Suppressor macrophage treated with lipopolysaccharide for 4 hours (primary cell): ENCODE measurements at regions not wholly inside any gene's neighbourhood (a gene's known extent, or its start where the extent isn't known, plus 50 kb on each side); places are given as distances from the start of the nearest gene placed in this dataset.

Source experiments
- DNase-seq: peaks from one replicate; pipeline ENCODE4 v3.0.0-alpha.2; 2020

GRCh38 chr2:220178991-220179695, 551.7 kb downstream of the SLC4A3 start:
- no peak for DNase-seq

- no peak for DNase-seq
Observed at GRCh38 chr2:220181165-220181564, 553.7 kb downstream of the SLC4A3 start.

- no peak for DNase-seq
Observed at GRCh38 chr2:220182790-220183189, 555.4 kb downstream of the SLC4A3 start.

GRCh38 chr2:220185766-220186305, 558.4 kb downstream of the SLC4A3 start:
- DNase-seq: no peak

GRCh38 chr2:220188031-220188430, 560.6 kb downstream of the SLC4A3 start:
- DNase-seq: no peak

GRCh38 chr2:220191031-220191430, 563.6 kb downstream of the SLC4A3 start:
- DNase-seq: no peak

DNA sequence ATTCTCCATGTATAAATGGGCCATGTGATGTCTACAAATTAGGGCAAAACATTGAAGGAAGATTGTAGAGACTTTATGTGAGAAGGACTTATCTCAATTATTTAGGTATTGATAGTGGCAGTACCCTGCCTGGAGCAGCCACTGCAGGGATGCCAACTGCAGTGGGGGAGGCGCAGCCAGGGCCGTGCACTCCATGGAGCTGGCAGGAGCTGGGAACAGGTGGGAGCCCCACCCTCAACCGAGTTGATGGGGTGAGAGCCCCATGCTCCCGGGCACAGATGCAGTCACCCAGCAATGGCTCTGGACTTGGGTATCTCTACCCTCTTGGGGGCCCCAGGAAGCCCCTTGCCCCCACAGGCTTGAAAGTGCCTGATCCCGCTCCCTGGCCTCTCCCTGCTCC, 564.3 kb downstream of the SLC4A3 start:
- DNase-seq: no peak

- no peak for DNase-seq
Observed at GRCh38 chr2:220192994-220193753, 565.7 kb downstream of the SLC4A3 start.

DNA sequence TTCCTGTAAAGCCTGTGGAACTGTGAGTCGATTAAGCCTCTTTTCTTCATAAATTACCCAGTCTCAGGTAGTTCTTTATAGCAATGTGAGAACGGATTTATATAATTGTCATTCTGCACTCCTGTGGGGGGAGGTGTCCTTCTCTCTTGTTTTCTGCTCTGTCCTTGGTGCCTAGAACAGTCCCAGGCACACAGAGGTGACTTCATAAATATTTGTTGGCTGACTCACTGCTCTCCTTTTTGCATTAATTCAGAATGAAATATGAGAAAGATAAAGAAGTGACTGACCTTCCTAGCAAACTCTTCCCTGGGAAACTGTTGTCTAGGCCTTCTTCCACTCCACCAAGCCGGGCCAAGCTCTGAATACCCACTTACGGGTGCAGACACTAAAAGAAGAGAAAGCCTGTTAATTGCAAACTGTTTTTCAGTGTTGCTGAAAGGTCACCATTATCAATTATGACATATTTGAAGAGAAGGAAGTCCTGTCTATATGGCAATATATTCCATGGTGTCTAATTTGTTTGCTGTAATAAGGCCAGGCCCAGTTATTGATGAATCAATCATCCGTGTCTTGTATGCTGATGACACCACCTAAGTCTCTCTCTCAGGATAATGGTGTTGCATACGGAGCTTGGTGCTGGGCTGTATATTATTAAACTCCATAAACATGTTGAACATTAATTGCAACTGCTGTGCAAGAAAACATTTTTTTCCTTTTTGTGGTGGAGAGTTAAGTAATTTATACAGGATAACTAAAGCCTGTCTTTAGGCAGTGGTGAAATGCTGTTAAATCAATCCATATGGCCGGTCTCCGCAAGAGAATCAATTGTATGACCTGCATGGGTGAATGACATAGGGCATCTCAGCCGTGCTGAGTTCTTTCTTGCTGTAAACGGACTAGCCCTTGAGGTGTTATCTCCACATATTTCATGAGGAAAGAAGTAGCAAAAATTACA, 567.5 kb downstream of the SLC4A3 start:
- no peak for DNase-seq

- DNase-seq: no peak
Observed at GRCh38 chr2:220198896-220199295, 571.5 kb downstream of the SLC4A3 start.

GRCh38 chr2:220202066-220202465, 574.6 kb downstream of the SLC4A3 start:
- no peak for DNase-seq

DNA sequence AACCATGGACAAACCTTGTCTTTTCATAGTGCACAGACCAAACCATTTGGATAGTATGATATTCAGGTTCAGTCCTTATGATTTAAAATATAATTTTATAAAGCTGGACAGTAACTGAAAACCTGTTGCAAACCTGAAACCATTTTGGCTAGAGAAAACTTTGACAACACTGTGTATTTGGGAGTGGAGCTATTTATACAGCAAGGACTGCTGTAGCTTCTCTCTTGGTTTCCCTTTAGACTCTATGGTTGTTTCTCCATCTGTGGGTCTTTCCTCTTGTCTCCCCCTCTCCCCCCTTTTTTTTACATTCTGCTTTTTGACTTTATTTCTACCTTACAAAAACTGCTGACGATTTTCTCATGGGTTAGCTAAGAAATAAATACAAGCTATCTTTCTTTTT, 581.7 kb downstream of the SLC4A3 start:
- no peak for DNase-seq

DNA sequence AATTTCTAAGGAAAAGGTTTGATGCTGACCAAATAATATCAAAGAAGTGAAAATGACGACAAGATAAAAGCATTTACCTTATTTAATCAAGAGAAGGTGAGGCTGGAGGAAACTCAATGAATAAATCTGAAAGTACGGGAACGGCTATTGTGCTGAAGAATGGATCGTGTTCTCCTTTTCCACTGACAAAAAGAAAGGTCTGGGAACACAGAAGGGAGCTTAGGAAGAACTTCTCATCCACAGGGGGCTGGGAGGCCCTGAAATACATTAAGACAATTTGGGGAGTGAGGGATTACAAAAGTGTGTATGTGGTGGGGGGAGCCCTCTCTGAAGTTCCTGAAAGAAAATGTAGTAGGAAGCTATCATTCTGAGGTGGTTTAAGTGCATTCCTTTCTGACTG, 582.3 kb downstream of the SLC4A3 start:
- DNase-seq: no peak

GRCh38 chr2:220212296-220213080, 585.1 kb downstream of the SLC4A3 start:
- no peak for DNase-seq

DNA sequence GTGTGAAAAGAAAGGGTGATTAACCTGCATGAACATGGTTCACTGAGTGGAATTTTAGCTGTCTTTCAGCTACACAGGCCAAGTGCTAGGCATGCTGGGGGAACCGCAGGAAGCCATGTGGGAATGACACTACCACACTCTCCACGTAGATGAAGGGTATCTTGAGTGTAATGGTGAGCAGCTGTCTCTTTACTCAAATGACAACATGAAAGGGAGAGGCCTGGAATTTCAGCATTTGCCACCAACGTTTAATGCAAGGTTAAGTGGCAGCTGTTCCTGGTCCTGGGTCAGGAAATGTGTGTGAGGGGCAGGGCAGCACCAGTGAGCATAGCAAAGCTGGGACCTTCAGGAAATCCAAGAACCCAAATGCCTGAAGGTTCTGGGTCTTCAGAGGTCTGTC, 588.4 kb downstream of the SLC4A3 start:
- no peak for DNase-seq

- no peak for DNase-seq
Observed at GRCh38 chr2:220219371-220219770, 591.9 kb downstream of the SLC4A3 start.

DNA sequence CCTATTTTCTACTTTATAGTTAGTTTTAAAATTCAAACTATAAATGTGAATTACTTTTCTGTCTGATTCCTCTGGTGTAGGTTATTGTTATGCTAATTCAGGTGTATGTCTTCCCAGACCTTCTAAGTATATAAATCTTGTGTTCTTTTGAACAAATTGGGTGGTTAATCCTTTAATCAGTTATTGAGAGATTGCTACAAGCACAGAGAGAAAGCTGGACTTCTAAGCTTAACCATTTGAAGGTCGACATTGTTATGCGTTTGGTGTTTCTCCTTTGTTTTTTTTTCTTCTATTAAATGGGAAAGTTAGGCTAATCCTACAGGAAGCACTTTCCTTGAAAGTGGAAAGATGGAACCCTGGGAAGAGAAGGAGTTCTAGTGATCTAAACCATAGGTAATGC, 592.6 kb downstream of the SLC4A3 start:
- no peak for DNase-seq

GRCh38 chr2:220221992-220222391, 594.6 kb downstream of the SLC4A3 start:
- DNase-seq: no peak

- DNase-seq: no peak
Observed at GRCh38 chr2:220224691-220225543, 597.5 kb downstream of the SLC4A3 start.

DNA sequence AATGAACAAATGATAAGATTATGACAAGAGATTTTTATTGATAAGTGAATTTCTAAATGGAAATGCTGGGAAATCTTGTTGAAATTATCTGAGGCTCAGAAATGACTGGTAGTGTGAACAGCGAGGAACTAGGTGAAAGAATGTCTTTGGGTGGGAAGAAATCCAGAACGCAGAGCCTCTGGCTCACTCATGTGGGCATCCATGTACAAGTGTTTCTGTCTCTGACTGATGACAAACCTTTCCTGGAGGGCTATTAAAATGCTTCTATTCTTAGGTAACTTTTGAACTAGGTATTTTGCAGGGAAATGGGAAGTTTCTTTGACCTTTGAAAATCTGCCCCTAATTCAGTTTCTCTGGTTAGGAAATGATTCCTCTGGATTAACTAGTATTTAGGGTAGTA, 598.6 kb downstream of the SLC4A3 start:
- DNase-seq: no peak

- DNase-seq: no peak
Observed at GRCh38 chr2:220226546-220226945, 599.1 kb downstream of the SLC4A3 start.
